Stimulated activated CD4-positive, alpha-beta T cell treated with anti-CD3 and anti-CD28 coated beads, Interleukin-1b, Interleukin-23, amount 100 ng/mL, for 48 hours (primary cell): ENCODE measurements at regions not wholly inside any gene's neighbourhood (a gene's known extent, or its start where the extent isn't known, plus 50 kb on each side); places are given as distances from the start of the nearest gene placed in this dataset.
"Not testable (repeated sequence)": the region's sequence is repeated elsewhere in the genome, so short reads cannot be mapped to it uniquely, and the experiment has no call there.

ENCODE experiments used
- DNase-seq: peaks from one replicate; pipeline ENCODE4 v3.0.0-alpha.2; 2020

- DNase-seq = no peak
These were observed 91.6 kb upstream of the RMP24 start for GRCh38 chr18:35880788-35881455.

GRCh38 chr18:35888329-35888728 lies 84.2 kb upstream of the RMP24 start:
- no peak for DNase-seq

GRCh38 chr18:35889677-35890076 lies 82.8 kb upstream of the RMP24 start:
- DNase-seq = no peak

- no peak for DNase-seq
These were observed 82.2 kb upstream of the RMP24 start for GRCh38 chr18:35890323-35890722.

GRCh38 chr18:35892118-35892517 lies 80.4 kb upstream of the RMP24 start:
- no peak for DNase-seq

- DNase-seq = not testable (repeated sequence)
These were observed 75.0 kb upstream of the RMP24 start for GRCh38 chr18:35897481-35897880.

GRCh38 chr18:35904389-35905037 lies 68.0 kb upstream of the RMP24 start:
- DNase-seq = no peak

- no peak for DNase-seq
These were observed 67.0 kb upstream of the RMP24 start for GRCh38 chr18:35905436-35905835.

- DNase-seq = not testable (repeated sequence)
These were observed 66.2 kb upstream of the RMP24 start for GRCh38 chr18:35906291-35906690.

GRCh38 chr18:35910327-35910726 lies 62.2 kb upstream of the RMP24 start:
- DNase-seq = no peak

- DNase-seq = no peak
These were observed 60.1 kb upstream of the RMP24 start for GRCh38 chr18:35912332-35912731.

- no peak for DNase-seq
These were observed 57.4 kb upstream of the RMP24 start for GRCh38 chr18:35915056-35915455.

GRCh38 chr18:35917043-35917442 lies 55.4 kb upstream of the RMP24 start:
- DNase-seq = no peak

- DNase-seq = no peak
These were observed 53.9 kb upstream of the RMP24 start for GRCh38 chr18:35918564-35918963.

GRCh38 chr18:35919179-35919578 lies 53.3 kb upstream of the RMP24 start:
- no peak for DNase-seq

GRCh38 chr18:35920623-35921022 lies 51.9 kb upstream of the RMP24 start:
- no peak for DNase-seq
